ENCODE measurements at regions not wholly inside any gene's neighbourhood (a gene's known extent, or its start where the extent isn't known, plus 50 kb on each side); places are given as distances from the start of the nearest gene placed in this dataset.

DNA sequence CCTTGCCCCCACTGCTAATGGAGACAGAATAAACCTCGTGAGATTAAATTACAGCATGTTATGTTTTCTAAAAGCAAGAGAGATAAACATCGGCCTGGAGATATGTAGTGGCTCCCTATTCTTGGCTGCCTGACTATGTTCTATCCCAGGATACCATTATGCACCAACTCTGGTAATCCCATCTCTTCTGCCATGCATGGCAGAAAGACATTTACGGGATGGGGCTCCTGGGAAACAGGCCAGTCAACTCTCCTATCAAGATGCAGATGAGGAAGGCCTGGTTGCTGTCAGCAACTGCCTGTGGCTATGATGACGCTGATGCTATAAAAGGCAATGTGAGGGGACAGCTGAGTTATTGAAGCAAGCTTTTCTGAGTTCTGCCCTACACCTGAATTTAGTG lies 166.2 kb upstream of the VCX3A start:
- TF ChIP-seq CTCF (IDR thresholded peaks at IDR 0.05), result no peak
- TF ChIP-seq POLR2A (IDR thresholded peaks at IDR 0.05), result no peak

Data from testis (tissue), 2 donors.